ENCODE measurements at regions not wholly inside any gene's neighbourhood (a gene's known extent, or its start where the extent isn't known, plus 50 kb on each side); places are given as distances from the start of the nearest gene placed in this dataset.
"Not testable (repeated sequence)": the region's sequence is repeated elsewhere in the genome, so short reads cannot be mapped to it uniquely, and the experiment has no call there.

DNA sequence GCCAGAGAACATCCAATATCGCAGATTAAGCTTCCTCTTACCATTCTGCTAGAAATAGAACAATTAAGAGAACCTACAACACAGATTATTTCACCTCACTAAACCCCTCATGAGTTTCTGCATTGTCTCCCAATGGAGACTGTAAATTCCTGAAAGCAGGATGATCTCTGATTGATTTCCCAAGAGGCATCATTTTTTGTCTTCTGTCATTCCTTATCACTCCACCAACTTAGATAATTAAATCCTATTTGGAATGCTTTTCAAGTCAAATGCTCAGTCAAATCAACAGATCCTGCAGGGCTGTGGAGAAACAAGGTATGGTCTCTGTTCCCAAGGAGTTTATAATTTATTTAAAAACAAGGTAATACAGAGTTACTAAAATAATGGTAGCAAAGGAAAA lies 161.5 kb downstream of the MTERF1 start:
- no peak for DNase-seq

DNA sequence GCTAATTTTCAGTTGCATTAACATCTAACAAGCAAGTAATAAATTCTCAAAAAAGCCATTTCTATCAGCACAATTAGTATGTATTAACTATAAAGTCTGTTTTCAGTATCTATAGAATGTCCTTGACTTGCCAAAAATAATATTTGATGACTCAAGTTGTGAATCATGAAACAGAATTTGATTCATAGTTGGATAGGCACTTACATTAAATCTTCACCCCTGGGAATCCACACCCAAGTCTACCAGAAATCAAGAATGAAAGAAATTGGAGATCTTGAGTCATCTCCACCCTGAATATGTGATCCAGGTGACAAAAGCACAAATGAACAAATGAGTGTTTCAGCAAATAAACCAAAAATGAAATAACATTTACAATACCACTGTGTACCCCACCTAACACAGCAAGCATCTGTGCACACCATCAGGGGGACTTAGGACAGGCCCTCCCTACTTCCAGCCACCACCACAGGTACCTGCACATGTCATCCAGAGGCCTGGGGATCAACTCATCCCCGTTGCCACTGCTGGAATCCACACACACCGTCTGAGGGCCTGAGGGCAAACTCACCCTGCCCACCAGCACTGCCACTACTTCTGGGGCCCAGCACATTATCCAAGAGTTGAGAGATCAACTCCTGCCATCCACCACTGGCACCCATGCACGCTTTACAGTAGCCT lies 160.1 kb downstream of the MTERF1 start:
- no peak for DNase-seq

DNA sequence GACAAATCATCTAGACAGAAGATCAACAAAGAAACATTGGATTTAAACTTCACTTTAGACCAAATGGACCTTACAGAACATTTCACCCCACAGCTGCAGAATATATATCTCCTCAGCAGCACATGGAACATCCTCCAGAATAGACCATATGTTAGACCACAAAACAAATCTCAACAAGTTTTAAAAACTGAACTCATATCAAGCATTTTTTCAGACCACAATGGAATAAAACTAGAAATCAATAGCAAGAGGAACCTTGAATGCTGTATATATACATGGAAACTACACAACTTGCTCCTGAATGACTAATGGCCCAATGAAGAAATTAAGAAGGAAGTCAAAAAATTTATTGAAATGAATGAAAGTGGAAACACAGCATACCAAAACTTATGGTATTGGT lies 157.7 kb downstream of the MTERF1 start:
- no peak for DNase-seq

DNA sequence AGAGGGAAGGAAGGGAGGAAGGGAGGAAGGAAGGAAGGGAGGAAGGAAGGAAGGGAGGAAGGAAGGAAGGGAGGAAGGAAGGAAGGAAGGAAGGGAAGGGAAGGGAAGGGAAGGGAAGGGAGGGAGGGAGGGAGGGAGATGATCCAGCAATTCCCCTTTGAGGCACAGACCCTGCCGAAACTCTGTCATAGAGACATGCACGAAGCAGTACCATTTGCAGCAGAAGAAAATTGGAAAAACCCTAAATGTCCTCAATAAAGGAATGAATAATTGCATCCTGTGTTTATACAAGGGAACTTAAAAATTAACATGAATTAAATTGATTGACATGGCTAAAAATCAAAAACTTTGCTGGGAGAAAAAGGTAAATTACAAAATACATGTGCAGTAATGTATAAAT lies 151.5 kb downstream of the MTERF1 start:
- DNase-seq = not testable (repeated sequence)

DNA sequence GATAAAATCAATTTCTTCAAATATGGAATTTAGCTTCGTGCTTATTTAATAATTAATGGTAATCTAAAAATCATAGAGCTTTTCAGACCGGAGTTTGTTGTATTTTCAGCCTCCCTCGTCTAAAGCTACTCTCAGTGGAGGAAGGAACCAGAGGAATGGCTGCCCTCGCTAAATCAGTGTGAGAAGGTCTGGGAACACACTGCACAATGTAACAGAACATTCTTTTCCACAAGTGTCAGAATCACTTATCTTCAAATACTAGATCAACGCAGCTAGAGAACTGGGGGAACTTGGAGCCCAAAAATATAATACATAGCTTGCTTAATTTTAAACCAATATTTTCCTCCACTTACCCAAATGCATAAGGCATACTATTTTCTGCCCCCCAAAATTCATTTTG lies 148.5 kb downstream of the MTERF1 start:
- no peak for DNase-seq

DNA sequence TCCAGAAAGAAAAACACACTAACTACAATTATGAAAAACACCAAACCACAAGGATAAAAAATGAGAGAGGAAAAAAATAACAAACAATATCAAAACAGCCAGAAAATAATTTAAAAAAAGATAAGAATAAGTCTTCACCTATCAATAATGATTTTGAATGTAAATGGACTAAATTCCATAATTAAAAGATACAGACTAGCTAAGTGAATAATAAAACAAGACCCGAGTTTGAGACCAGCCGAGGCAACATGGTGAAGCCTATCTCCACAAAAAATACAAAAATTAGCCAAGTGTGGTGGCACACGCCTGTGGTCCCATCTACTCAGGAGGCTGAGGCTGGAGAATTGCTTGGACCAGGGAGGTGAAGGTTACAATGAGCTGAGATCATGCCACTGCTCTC lies 131.1 kb downstream of the MTERF1 start:
- DNase-seq = no peak

DNA sequence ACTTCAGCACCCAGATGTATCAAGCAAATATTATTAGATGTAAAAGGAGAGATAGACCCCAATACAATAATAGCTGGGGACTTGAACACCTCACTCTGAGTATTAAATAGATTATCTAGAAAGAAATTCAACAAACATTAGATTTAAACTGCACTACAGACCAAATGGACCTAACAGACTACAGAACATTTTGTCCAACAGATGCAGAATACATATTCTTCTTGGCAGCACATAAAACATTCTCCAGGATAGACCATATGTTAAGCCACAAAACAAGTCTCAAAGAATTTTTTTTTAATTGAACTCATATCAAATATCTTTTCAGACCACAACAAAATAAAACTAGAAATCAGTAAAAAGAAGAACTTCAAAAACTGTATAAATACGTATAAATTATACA lies 130.4 kb downstream of the MTERF1 start:
- DNase-seq = no peak

DNA sequence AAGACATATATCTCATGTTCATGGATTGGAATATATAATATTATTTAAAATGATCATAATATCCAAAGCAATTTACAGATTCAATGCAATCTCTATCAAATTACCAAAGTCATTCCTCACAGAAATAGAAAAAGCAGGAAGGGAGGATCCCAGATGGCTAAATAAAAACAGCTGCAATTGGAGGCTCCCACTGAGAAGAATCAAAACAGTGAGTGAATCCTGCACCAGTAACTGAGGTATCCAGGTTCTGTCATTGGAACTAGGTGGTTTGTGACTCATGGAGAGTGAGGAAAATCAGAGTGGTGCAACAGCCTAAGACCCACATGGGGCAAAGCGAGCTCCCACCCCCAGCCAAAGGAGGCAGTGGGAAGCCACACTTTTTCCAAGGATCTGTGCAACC lies 128.4 kb downstream of the MTERF1 start:
- no peak for DNase-seq

DNA sequence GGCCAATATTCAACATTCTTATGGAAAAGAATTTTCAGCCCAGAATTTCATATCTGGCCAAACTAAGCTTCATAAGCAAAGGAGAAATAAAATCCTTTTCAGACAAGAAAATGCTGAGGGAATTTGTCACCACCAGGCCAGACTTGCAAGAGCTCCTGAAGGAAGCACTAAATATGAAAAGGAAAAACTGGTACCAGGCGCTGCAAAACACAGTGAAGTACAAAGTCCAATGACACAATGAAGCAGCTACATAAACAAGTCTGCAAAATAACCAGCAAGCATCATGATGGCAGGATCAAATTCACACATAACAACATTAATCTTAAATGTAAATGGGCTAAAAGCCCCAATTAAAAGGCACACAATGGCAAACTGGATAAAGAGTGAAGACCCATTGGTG lies 126.2 kb downstream of the MTERF1 start:
- not testable (repeated sequence) for DNase-seq

DNA sequence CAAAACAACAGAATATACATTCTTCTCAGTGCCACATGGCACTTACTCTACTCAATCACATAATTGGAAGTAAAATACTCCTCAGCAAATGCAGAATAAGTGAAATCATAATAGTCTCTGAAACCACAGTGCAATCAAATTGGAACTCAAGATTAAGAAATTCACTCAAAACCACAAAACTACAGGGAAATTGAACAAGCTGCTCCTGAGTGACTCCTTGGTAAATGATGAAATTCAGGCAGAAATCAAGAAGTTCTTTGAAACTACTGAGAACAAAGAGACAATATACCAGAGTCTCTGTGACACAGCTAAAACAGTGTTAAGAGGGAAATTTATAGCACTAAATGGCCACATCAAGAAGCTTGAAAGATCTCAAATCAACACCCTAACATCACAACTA lies 125.4 kb downstream of the MTERF1 start:
- not testable (repeated sequence) for DNase-seq

DNA sequence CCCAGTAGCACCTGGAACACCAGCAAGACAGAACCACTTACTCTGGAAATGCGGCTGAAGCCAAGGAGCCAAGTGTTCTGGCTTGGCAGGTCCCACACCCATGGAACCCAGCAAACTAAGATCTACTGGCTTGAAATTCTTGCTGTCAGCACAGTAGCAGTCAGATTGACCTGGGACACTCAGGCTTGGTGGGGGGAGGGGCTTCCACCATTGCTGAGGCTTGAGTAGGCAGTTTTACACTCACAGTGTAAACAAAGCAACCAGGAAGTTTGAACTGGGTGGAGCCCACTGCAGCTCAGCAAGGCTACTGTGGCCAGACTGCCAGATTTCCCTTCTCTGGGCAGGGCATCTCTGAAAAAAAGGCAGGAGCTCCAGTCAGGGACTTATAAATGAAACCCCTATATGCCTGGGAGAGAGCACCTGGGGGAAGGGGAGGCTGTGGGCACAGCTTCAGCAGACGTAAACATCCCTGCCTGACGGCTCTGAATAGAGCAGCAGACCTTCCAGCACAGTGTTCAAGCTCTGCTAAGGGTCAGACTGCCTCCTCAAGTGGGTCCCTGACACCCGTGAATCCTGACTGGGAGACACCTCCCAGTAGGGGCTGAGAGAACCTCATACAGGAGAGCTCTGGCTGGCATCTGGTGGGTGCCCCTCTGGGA lies 121.2 kb downstream of the MTERF1 start:
- peak; percentile 20 for DNase-seq

DNA sequence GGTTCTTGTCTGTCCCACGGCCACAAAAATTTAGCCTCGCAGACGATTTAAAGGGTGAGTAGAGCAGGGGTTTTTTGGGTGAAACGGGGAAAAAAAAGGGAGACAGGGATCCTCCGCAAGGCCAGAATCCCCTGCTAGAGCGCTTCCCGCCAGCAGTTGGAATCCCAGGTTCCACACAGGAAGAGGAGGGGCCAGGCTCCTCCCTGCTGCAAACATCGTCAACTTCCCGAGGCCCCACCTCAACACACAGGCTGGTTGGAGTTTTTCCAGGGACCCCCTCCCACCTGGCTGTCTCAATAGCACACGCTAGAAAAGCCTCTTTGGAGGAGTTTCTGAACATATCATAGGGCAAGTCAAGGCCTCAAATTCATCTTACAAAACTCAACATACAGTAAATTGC lies 112.7 kb downstream of the MTERF1 start:
- no peak for DNase-seq

DNA sequence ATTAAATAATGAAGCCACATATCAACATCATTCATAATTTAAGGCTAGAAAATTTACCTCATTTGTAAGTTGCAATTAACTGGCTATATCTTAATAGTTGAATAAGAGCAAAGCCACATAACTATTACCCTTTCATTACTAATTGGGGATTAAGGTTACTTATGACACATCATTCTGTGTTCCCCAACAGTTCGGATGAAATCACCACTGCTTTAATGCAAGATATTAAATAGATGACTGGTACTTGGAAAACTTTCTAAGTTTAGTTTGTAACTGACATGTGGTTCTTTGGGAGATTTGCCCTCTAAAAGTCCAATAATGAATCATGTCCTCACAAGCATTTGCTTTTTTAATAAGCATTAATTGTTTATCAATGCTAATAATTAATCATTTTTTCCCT lies 109.1 kb downstream of the MTERF1 start:
- no peak for DNase-seq

DNA sequence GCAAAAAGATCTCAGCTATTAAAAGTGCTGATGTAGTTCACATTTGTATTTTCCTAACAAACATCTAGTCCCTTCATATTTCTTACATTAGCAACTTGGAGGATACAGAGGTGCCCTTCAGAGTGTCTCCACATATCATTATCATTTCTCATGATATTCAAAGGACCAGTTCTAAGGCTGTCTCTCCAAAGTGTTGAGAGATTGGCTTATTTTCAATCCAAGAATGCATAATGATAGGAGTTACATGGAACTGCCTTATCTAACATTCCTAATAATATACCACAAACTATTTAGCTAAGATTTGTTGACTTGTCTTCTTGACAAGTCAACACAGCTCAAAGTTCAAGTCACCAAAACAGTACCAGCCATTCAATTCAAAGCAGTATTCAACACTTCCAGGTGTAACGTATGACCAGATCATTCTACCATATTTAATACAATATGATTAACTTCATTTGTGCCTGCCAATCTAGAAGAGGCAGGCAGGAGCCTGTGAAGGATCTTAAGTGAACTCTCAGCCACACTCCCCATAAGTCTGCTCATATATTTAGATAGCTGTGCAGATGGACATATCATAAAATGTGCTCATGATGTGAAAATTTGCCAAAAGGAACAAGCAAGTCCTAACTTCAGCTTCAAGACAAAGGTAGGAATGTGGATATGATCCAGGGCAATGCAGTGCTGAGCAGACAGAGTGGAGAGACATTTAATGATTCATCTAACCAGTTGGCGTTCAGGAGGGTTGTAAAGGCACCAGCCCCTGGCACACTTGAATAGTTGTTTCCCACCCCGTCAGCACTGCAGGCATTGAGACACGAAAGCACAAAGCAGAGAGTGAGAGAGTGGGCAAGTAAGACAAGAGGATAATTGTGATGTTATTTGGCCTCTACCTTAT lies 108.3 kb downstream of the MTERF1 start:
- no peak for DNase-seq

DNA sequence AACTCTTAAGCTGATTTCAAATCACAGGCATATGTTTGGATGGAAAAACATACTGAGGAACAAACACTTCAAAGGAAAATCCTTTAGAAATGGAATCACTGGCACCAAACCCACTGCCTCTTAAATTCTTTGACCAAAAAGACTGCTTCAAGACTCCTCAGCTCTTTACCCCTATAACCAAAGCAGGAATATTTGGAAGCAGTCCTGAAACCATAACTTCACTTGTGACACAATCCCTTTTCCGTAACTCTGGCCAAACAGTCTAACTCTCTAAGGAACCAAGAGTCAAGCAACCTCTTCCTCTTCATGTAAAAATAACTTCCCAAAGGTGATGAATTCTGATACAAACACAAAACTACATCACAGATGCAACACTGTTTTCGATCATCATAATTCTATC lies 104.3 kb downstream of the MTERF1 start:
- DNase-seq = no peak

DNA sequence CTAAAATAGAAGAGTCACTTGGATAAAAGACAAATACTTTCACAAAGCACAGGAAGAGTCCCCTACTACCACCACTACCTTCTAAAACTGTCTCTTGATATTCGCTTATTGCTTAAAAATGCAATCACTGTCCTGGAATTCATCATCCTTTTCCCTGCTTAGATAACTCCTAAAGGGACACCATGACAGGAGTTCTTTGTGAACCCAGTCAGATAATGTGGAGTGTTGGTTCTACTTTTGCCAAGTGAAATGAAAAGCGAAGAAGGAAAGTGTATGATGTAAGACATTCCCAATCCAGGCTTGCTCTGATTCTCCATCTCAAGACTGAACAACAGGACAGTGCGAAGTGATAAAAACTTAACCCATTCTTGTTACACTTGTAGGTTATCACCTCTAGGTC lies 103.0 kb downstream of the MTERF1 start:
- no peak for DNase-seq

DNA sequence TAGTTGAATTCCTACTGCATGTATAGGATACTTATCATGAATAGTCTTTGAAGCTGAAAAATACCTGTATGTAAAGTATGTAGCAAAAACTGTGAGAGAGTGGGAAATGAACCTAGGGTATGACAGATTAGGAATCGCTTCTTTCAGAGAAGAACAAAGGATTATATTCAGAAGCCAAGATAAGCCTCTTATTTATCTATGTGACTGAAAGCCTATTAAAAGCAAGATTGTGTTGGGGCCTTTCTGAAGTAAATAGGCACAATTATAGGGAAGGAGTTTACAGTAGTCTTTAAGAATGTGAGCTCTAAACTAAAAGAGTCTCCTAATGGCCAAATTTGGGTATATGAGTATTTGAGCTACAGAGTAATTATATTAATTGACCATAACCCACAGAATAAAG lies 102.1 kb downstream of the MTERF1 start:
- no peak for DNase-seq

DNA sequence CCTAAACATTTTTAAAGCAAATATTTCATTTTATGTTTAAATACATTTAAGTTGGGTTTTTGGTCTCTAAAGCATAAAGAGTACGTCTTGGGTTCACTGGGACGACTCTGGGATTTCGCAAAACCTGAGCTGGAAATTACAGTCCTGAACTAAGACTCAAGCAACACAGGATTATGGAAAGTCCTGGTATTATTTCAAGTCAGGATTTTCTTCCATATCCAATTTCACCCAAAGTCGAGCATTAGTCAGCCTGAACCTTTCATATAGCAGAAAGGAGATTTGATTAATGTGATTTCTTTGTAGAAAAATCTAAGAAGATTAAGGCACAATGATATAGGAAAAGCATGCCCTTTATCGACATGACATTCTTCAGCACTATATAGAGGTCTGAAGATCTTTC lies 100.0 kb downstream of the MTERF1 start:
- DNase-seq = no peak

DNA sequence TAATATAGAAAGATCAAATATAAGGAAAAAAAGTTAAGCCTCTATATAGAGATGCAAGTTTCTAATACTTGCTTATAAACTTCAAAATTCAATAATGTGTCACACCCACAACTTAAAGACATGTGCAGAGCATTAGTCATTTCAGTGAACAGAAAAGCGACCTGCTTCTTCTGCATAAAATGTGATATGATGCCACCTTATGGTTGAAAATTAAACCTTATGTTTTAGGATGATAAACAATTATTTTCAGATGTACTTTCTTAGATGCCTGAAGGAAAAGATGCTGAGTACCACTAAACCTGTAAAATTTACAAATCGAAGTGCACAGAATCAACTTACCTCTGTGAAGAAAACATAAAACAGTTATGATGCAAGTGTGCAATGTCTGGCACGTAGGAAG lies 96.0 kb downstream of the MTERF1 start:
- DNase-seq = peak; percentile 35

DNA sequence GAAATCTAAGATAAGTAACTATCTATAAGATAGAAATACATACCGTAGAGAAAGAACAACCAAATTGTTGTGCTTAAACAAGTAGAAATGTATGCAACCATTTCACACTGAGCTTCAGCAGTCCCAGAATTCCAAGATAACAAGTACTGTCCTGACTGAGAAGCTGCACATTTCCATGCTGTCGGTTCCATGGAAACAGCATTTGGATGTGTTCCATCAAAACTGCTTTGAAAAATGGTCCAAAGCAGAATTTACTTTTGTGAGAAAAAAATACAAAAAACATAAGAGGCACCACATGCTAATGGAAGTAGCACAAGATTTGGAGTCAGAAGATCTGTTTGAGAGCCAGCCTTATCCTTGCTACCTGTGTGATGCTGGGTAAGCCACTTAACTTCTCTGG lies 92.6 kb downstream of the MTERF1 start:
- no peak for DNase-seq

DNA sequence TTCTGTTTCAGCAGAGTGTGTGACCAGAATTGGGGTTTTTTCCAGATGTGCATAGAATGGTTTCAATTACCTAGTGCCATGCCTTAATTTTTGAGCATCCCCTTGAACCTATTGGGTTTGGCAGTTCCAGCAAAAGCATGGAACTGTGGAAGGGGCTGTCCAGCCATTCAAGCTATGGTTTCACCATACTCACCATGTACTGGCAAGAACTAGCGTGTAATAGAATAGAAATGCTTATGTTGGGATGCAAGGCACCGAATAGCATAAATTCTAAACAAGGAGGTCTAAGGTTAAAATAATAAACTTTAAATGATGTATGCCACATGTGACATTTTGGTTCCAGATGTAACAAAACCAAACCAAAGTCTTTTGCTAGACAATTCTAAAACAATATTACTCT lies 91.4 kb downstream of the MTERF1 start:
- no peak for DNase-seq

DNA sequence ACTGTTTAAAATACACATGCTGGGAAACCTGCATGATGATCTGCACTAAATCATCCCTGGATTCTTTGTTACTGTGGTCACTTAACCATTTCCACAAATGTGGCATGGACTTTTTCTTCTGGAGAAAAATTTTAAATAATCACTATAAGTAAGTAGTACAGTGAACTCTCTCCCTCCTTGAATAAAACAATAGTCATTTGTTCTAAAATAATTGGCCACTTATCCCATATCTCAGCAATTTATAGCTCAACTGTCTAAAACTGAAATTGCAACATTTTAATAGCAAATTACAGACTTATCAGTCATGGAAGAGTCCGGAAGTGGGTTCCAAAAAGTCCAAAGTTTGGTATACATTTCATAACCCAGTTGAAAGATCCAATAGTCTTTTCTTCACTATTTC lies 90.9 kb downstream of the MTERF1 start:
- DNase-seq = no peak

DNA sequence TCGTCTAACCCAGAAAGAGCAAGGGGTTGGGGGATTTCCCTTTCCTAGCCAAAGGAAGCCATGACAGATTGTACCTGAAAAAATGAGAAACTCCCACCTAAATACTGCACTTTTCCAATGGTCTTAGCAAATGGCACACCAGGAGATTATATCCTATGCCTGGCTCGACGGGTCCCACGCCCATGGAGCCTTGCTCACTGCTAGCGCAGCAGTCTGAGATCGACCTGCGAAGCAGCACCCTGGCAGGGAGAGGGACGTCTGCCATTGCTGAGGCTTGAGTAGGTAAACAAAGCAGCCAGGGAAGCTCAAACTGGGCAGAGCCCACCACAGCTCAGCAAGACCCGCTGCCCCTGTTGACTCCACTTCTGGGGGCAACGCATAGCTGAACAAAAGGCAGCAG lies 89.9 kb downstream of the MTERF1 start:
- not testable (repeated sequence) for DNase-seq

DNA sequence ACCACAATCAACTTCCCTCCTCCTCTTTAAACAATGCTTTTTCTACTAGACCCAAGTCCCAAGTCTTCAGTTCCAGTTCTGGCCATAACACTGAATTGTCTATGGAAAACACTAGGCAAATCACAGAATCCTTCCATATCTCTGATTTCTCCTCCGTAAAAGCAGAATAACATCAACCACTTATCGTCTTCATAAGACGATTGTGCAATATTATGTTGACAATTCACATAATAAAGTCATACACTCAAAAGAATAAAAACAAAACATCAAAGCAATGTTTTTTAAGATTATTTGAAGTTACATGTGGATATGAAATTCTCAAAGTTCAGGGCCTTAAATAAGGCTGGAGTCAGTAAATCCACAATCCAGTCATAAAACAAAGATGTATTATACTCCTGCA lies 84.4 kb downstream of the MTERF1 start:
- DNase-seq = no peak
